OCI-M2 (cell line): ENCODE measurements at regions not wholly inside any gene's neighbourhood (a gene's known extent, or its start where the extent isn't known, plus 50 kb on each side); places are given as distances from the start of the nearest gene placed in this dataset.
"Not testable (repeated sequence)": the region's sequence is repeated elsewhere in the genome, so short reads cannot be mapped to it uniquely, and the experiment has no call there.

ENCODE experiments used
- DNase-seq: peaks from one replicate; lab custom pipeline; 2025; ENCODE audit not compliant: unreplicated experiment; lab: John Stamatoyannopoulos, UW

GRCh38 chr10:90233805-90234204 lies 532.4 kb downstream of the KIF20B start:
- not testable (repeated sequence) for DNase-seq

- DNase-seq, result no peak
Measured at GRCh38 chr10:90245623-90246022, 544.2 kb downstream of the KIF20B start.

GRCh38 chr10:90250784-90251183 lies 549.4 kb downstream of the KIF20B start:
- not testable (repeated sequence) for DNase-seq

GRCh38 chr10:90269699-90270098 lies 568.3 kb downstream of the KIF20B start:
- DNase-seq, result no peak

- peak; percentile 34 for DNase-seq
Measured at GRCh38 chr10:90274721-90275468, 573.5 kb downstream of the KIF20B start.

- no peak for DNase-seq
Measured at GRCh38 chr10:90276894-90277475, 575.6 kb downstream of the KIF20B start.

GRCh38 chr10:90286406-90286805 lies 571.4 kb downstream of the HTR7 start:
- DNase-seq, result no peak

- no peak for DNase-seq
Measured at GRCh38 chr10:90286941-90287340, 570.9 kb downstream of the HTR7 start.

- DNase-seq, result no peak
Measured at GRCh38 chr10:90288391-90288933, 569.4 kb downstream of the HTR7 start.

- DNase-seq, result no peak
Measured at GRCh38 chr10:90289037-90289436, 568.8 kb downstream of the HTR7 start.

- DNase-seq, result no peak
Measured at GRCh38 chr10:90293616-90294015, 564.2 kb downstream of the HTR7 start.

- DNase-seq, result not testable (repeated sequence)
Measured at GRCh38 chr10:90294821-90295540, 562.9 kb downstream of the HTR7 start.

- DNase-seq, result not testable (repeated sequence)
Measured at GRCh38 chr10:90302031-90302430, 555.8 kb downstream of the HTR7 start.

- DNase-seq, result no peak
Measured at GRCh38 chr10:90302758-90303481, 554.9 kb downstream of the HTR7 start.

GRCh38 chr10:90304533-90304932 lies 553.3 kb downstream of the HTR7 start:
- no peak for DNase-seq

GRCh38 chr10:90306187-90306586 lies 551.7 kb downstream of the HTR7 start:
- DNase-seq, result no peak

GRCh38 chr10:90308223-90308622 lies 549.6 kb downstream of the HTR7 start:
- no peak for DNase-seq

- no peak for DNase-seq
Measured at GRCh38 chr10:90313576-90314325, 544.1 kb downstream of the HTR7 start.

GRCh38 chr10:90314718-90315117 lies 543.1 kb downstream of the HTR7 start:
- DNase-seq, result no peak

- DNase-seq, result no peak
Measured at GRCh38 chr10:90317172-90317571, 540.7 kb downstream of the HTR7 start.
